SK-N-SH (cell line): ENCODE measurements at regions not wholly inside any gene's neighbourhood (a gene's known extent, or its start where the extent isn't known, plus 50 kb on each side); places are given as distances from the start of the nearest gene placed in this dataset.
"Not testable (repeated sequence)": the region's sequence is repeated elsewhere in the genome, so short reads cannot be mapped to it uniquely, and the experiment has no call there.

ENCODE experiments used
- CTCF ChIA-PET: fragments of 300-600, 350-600 bp; formaldehyde crosslinking; extraction: SDS; loops from one replicate; lab custom pipeline; 2021; lab: Yijun Ruan, JAX
- POLR2A ChIA-PET: fragments of 350-600 bp; sonication (Branson Sonifier 250); formaldehyde crosslinking; extraction: SDS; loops from one replicate; lab custom pipeline; 2020; ENCODE audit warnings: antibody characterized with exemption, inconsistent platforms; lab: Yijun Ruan, JAX
- DNase-seq: peaks from one replicate; pipeline ENCODE4 v3.0.0; 2012
- H2AFZ ChIP-seq: fragments of 200-600 bp; sonication (generic); 2 replicates; pipeline ENCODE4 v1.8.1; 2016; ENCODE audit warnings: antibody characterized with exemption, mild to moderate bottlenecking, low read depth
- H3F3A ChIP-seq: fragments of 200-600 bp; sonication (generic); replicated peaks from 2 replicates; pipeline ENCODE3; 2016; ENCODE audit warnings: antibody characterized with exemption, mild to moderate bottlenecking; ENCODE audit not compliant: insufficient read depth
- H3K27ac ChIP-seq, 2 experiments: fragments of 200-500 bp in 1 of 2; fragments of 200-600 bp in 1 of 2; sonication (Bioruptor generic) in 1 of 2; sonication (generic), shearing (Covaris generic) in 1 of 2; 2 replicates each; pipeline versions ENCODE4 v1.5.1 to v1.6.1; 2014 to 2016; ENCODE audit warnings: low read depth in 2 of 2, inconsistent platforms in 1 of 2, low read length in 1 of 2, mild to moderate bottlenecking in 1 of 2, mixed read lengths in 1 of 2
- H3K27me3 ChIP-seq: fragments of 200-600 bp; sonication (generic), shearing (Covaris generic); 2 replicates; pipeline ENCODE4 v1.6.1; 2016; ENCODE audit warnings: mixed run types; ENCODE audit not compliant: insufficient read depth
- H3K36me3 ChIP-seq, 2 experiments: fragments of 200-500 bp in 1 of 2; fragments of 200-600 bp in 1 of 2; sonication (Bioruptor generic) in 1 of 2; sonication (generic) in 1 of 2; replicated peaks in 1 of 2; 2 replicates each; pipeline versions ENCODE3 to v1.5.1; 2014 to 2016; ENCODE audit warnings: low read length in 1 of 2, mild to moderate bottlenecking in 1 of 2; ENCODE audit not compliant: insufficient read depth in 2 of 2, control insufficient read depth in 1 of 2
- H3K4me1 ChIP-seq, 2 experiments: fragments of 200-500 bp in 1 of 2; fragments of 200-600 bp in 1 of 2; sonication (Bioruptor generic) in 1 of 2; sonication (generic), shearing (Covaris generic) in 1 of 2; 2 replicates each; pipeline versions ENCODE4 v1.5.1 to v1.6.1; 2014 to 2016; ENCODE audit warnings: low read depth in 1 of 2, low read length in 1 of 2, mixed run types in 1 of 2; ENCODE audit not compliant: insufficient read depth in 2 of 2, control insufficient read depth in 1 of 2
- H3K4me2 ChIP-seq: fragments of 200-600 bp; sonication (generic), shearing (Covaris generic); 2 replicates; pipeline ENCODE4 v1.6.1; 2017; ENCODE audit warnings: mixed run types
- H3K4me3 ChIP-seq, 2 experiments: fragments of 200-500 bp in 1 of 2; fragments of 200-600 bp in 1 of 2; sonication (Bioruptor generic) in 1 of 2; sonication (generic), shearing (Covaris generic) in 1 of 2; 2 replicates each; pipeline versions ENCODE4 v1.5.1 to v1.8.1; 2014 to 2016; ENCODE audit warnings: low read depth in 2 of 2, inconsistent platforms in 1 of 2, low read length in 1 of 2, mild to moderate bottlenecking in 1 of 2, mixed read lengths in 1 of 2, moderate library complexity in 1 of 2
- H3K79me2 ChIP-seq: fragments of 200-600 bp; sonication (generic); 2 replicates; pipeline ENCODE4 v1.8.1; 2017; ENCODE audit warnings: mild to moderate bottlenecking; ENCODE audit not compliant: insufficient read depth
- H3K9ac ChIP-seq: fragments of 200-600 bp; sonication (generic); 2 replicates; pipeline ENCODE4 v1.6.1; 2017; ENCODE audit warnings: mixed run types
- H3K9me2 ChIP-seq: fragments of 200-600 bp; sonication (generic); 2 replicates; pipeline ENCODE4 v1.6.1; 2017; ENCODE audit warnings: mixed run types
- H3K9me3 ChIP-seq: fragments of 200-600 bp; sonication (generic); 2 replicates; pipeline ENCODE4 v1.6.1; 2017; ENCODE audit warnings: mixed run types, mild to moderate bottlenecking, moderate library complexity
- H4K20me1 ChIP-seq: fragments of 200-600 bp; sonication (generic); 2 replicates; pipeline ENCODE4 v1.6.1; 2017; ENCODE audit warnings: mild to moderate bottlenecking, mixed run types; ENCODE audit not compliant: insufficient read depth
- WGBS: methylation state at CpG from one replicate; pipeline ENCODE4 v1.1.6; 2017; ENCODE audit warnings: low lambda C conversion rate; 5-methylcytosine and 5-hydroxymethylcytosine counted together
- small RNA-seq, 7 experiments: library from RNA; depleted of rRNA; stranded (forward); fragments of <200 nt; gene quantifications; one replicate each; pipeline ENCODE3, GENCODE V24; 2012

GRCh38 chr16:29059575-29059974 is 74.7 kb downstream of the LAT start:
- H3K27ac ChIP-seq, POLR2A ChIA-PET, H3K4me2 ChIP-seq, H3K9me3 ChIP-seq, H3F3A ChIP-seq, H3K79me2 ChIP-seq, H3K4me1 ChIP-seq, H3K9ac ChIP-seq, H3K36me3 ChIP-seq, DNase-seq, H3K27me3 ChIP-seq, CTCF ChIA-PET, H2AFZ ChIP-seq, H3K9me2 ChIP-seq, H4K20me1 ChIP-seq, H3K4me3 ChIP-seq: not testable (repeated sequence)
- no CpG with 5 or more reads among the region's 5 CpGs for WGBS

Small RNA genes lying in the stretch of these regions (small RNA-seq; reads per million reads assigned to genes)
- gene AC025279.1 (0 reads per million in 7 experiments), gene SNX29P2 (0 reads per million in 7 experiments)
